WTC11 (cell line): ENCODE measurements at regions not wholly inside any gene's neighbourhood (a gene's known extent, or its start where the extent isn't known, plus 50 kb on each side); places are given as distances from the start of the nearest gene placed in this dataset.

Experiments used
- ATF1 ChIP-seq: sonication (generic); formaldehyde crosslinking; IDR thresholded peaks from 2 replicates; pipeline ENCODE4 v1.8.1; 2023; ENCODE audit warnings: mild to moderate bottlenecking, moderate library complexity, missing genetic modification reagents
- CTCF ChIP-seq: fragments of 200-600 bp; IDR thresholded peaks from 2 replicates; pipeline ENCODE4 v1.8.0; 2022; ENCODE audit warnings: antibody characterized with exemption
- E2F4 ChIP-seq: sonication (generic); formaldehyde crosslinking; IDR thresholded peaks from 2 replicates; pipeline ENCODE4 v1.8.1; 2022; ENCODE audit warnings: low read depth, mild to moderate bottlenecking, moderate library complexity, missing genetic modification reagents, borderline replicate concordance
- IRF1 ChIP-seq: sonication (generic); formaldehyde crosslinking; IDR thresholded peaks from 2 replicates; pipeline ENCODE4 v1.8.0; 2023; ENCODE audit warnings: missing genetic modification reagents
- SP1 ChIP-seq: sonication (generic); formaldehyde crosslinking; conservative IDR thresholded peaks from 2 replicates; pipeline ENCODE4 v1.8.1; 2022; ENCODE audit warnings: missing genetic modification reagents
- ZNF232 ChIP-seq: sonication (generic); formaldehyde crosslinking; IDR thresholded peaks from 2 replicates; pipeline ENCODE4 v1.8.0; 2022; ENCODE audit warnings: mild to moderate bottlenecking, missing genetic modification reagents

GRCh38 chr14:30387871-30388270, 171.1 kb upstream of the G2E3 start:
- TF ChIP-seq IRF1: no peak
- TF ChIP-seq E2F4 (CRISPR knock-in tag): no peak
- TF ChIP-seq SP1 (CRISPR knock-in tag): no peak
- TF ChIP-seq CTCF: no peak
- no peak for TF ChIP-seq ATF1
- no peak for TF ChIP-seq ZNF232 (CRISPR knock-in tag)
